ENCODE measurements at regions not wholly inside any gene's neighbourhood (a gene's known extent, or its start where the extent isn't known, plus 50 kb on each side); places are given as distances from the start of the nearest gene placed in this dataset.

DNA sequence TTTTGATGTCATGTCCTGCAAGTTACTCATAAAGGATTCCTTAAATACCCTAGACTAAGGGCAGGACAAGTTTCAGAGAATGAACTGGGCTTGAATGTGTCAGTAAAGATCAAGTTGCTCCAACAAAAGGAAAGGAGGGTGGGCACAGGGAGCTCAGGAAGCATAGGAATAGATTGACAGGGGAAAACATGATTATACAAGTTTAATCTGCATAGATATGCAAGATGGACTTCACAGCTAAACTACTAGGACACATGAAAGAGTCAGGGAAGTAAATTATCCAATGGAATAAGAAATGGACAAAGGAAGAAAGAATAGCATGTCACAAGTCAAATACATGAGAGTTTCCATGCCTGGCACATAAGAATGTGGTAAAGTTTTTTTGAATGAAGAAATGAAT is 203.9 kb upstream of the SAMSN1 start:
- Histone ChIP-seq H3K4me1 (ENCODE audit: control insufficient read depth in 1 of 2, insufficient read depth in 2 of 2, low read depth in 1 of 2, low read length in 1 of 2) (no peaks in the 10 kb centered on the region), H3K9ac (no peak overlapping the region), H3K27me3 (ENCODE audit: insufficient read depth) (no peaks in the 10 kb centered on the region), H3K9me3 (no peaks in the 10 kb centered on the region), H3K27ac (ENCODE audit: low read depth in 2 of 2, low read length in 1 of 2) (no peak overlapping the region), H3K79me2 (ENCODE audit: insufficient read depth) (no peaks in the 10 kb centered on the region), H2AFZ (ENCODE audit: low read depth) (no peak overlapping the region), H3K9me2 (no peaks in the 10 kb centered on the region), H3K4me3 (ENCODE audit: low read depth in 2 of 2, low read length in 1 of 2) (no peak overlapping the region), H4K20me1 (ENCODE audit: insufficient read depth) (no peaks in the 10 kb centered on the region), H3F3A (replicated peaks; ENCODE audit: insufficient read depth) (no peaks in the 10 kb centered on the region), H3K4me2 (no peak overlapping the region), H3K36me3 (replicated peaks in 1 of 2; ENCODE audit: control insufficient read depth in 1 of 2, insufficient read depth in 2 of 2, low read length in 1 of 2) (no peaks in the 10 kb centered on the region)
- TF ChIP-seq TAF1 (IDR thresholded peaks at IDR 0.05; ENCODE audit: borderline replicate concordance, low read depth, low read length) (no peak), IRF3 (IDR thresholded peaks at IDR 0.05; ENCODE audit: low read depth, low read length) (no peak), RXRA (IDR thresholded peaks at IDR 0.05; ENCODE audit: borderline replicate concordance, low read depth) (no peak), GATA2 (CRISPR knock-in tag; IDR thresholded peaks at IDR 0.05) (no peak), ELF1 (IDR thresholded peaks at IDR 0.05) (no peak), GABPA (IDR thresholded peaks at IDR 0.05; ENCODE audit: low read depth) (no peak), NFIC (IDR thresholded peaks at IDR 0.05; ENCODE audit: borderline replicate concordance) (no peak), FOXM1 (IDR thresholded peaks at IDR 0.05; ENCODE audit: low read depth) (no peak), MAX (IDR thresholded peaks at IDR 0.05; ENCODE audit: low read depth) (no peak), SIN3A (IDR thresholded peaks at IDR 0.05; ENCODE audit: borderline replicate concordance, low read depth, low read length) (no peak), SMC3 (IDR thresholded peaks at IDR 0.05; ENCODE audit: low read depth, low read length) (no peak), RAD21 (IDR thresholded peaks at IDR 0.05; ENCODE audit: low read length) (no peak), NRF1 (IDR thresholded peaks at IDR 0.05; ENCODE audit: low read depth, low read length) (no peak)
- DNase-seq, result no peak
- ChIA-PET POLR2A (no interaction called here), CTCF (interaction anchor here (0.8 kb wide), 1 partner anchor 12 kb away, joined by 4 read pairs; no protein-coding TSS in a partner anchor)

DNA sequence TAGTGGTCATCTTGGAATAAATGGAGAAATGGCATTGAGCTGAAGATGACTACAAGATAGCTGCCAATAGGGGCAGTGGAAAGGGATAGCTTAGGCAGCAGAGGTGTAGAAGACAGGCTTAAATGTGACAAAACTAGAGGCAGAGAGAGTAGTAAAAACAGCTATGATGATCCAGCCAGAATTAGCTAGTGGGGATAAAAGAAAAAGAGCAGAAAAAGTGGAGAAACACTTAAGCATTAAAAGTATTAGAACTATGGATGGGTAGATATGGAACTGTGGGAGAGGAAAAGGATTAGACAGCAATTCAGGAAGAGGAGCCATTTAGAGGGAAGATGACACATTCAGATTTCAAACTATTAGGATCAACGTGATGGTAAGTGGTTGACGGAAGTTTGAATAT is 202.5 kb upstream of the SAMSN1 start:
- DNase-seq, result no peak
- Histone ChIP-seq H3F3A (replicated peaks; ENCODE audit: insufficient read depth) (no peaks in the 10 kb centered on the region), H3K4me3 (ENCODE audit: low read depth in 2 of 2, low read length in 1 of 2) (no peak overlapping the region), H3K9me3 (no peaks in the 10 kb centered on the region), H2AFZ (ENCODE audit: low read depth) (no peak overlapping the region), H3K9ac (no peak overlapping the region), H3K79me2 (ENCODE audit: insufficient read depth) (no peaks in the 10 kb centered on the region), H3K36me3 (replicated peaks in 1 of 2; ENCODE audit: control insufficient read depth in 1 of 2, insufficient read depth in 2 of 2, low read length in 1 of 2) (no peaks in the 10 kb centered on the region), H3K4me1 (ENCODE audit: control insufficient read depth in 1 of 2, insufficient read depth in 2 of 2, low read depth in 1 of 2, low read length in 1 of 2) (no peaks in the 10 kb centered on the region), H3K9me2 (no peaks in the 10 kb centered on the region), H3K4me2 (no peak overlapping the region), H4K20me1 (ENCODE audit: insufficient read depth) (no peaks in the 10 kb centered on the region), H3K27ac (ENCODE audit: low read depth in 2 of 2, low read length in 1 of 2) (no peak overlapping the region), H3K27me3 (ENCODE audit: insufficient read depth) (no peaks in the 10 kb centered on the region)
- WGBS (ENCODE audit: low lambda C conversion rate), result 7% methylated on average over 2 of the region's 2 CpGs
- POLR2A ChIA-PET, result no interaction called here
- TF ChIP-seq FOSL2 (IDR thresholded peaks at IDR 0.05; ENCODE audit: borderline replicate concordance, low read depth) (no peak), IRF3 (IDR thresholded peaks at IDR 0.05; ENCODE audit: low read depth, low read length) (no peak), TAF1 (IDR thresholded peaks at IDR 0.05; ENCODE audit: borderline replicate concordance, low read depth, low read length) (no peak), MEF2A (IDR thresholded peaks at IDR 0.05; ENCODE audit: borderline replicate concordance, low read depth) (no peak), FOXM1 (IDR thresholded peaks at IDR 0.05; ENCODE audit: low read depth) (no peak), RAD21 (IDR thresholded peaks at IDR 0.05; ENCODE audit: low read length) (no peak), CTCF (IDR thresholded peaks at IDR 0.05) (no peak)
- TF ChIP-seq, protein P1, sequence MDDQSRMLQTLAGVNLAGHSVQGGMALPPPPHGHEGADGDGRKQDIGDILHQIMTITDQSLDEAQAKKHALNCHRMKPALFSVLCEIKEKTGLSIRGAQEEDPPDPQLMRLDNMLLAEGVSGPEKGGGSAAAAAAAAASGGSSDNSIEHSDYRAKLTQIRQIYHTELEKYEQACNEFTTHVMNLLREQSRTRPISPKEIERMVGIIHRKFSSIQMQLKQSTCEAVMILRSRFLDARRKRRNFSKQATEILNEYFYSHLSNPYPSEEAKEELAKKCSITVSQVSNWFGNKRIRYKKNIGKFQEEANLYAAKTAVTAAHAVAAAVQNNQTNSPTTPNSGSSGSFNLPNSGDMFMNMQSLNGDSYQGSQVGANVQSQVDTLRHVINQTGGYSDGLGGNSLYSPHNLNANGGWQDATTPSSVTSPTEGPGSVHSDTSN (IDR thresholded peaks at IDR 0.05), result no peak
- CTCF ChIA-PET, result interaction anchor here (2.0 kb wide), 1 partner anchor 11 kb away, joined by 5 read pairs; no protein-coding TSS in a partner anchor

All from SK-N-SH (cell line).